Suprapubic skin (tissue), 4 donors: ENCODE measurements at regions not wholly inside any gene's neighbourhood (a gene's known extent, or its start where the extent isn't known, plus 50 kb on each side); places are given as distances from the start of the nearest gene placed in this dataset.

Experiments
- CTCF ChIP-seq, 2 donors: fragments of 200-600 bp in 1 of 2; fragments of 450-650 bp in 1 of 2; sonication (generic) in 1 of 2; IDR thresholded peaks; one replicate each; pipeline ENCODE4 v1.5.1; 2016 to 2019; ENCODE audit warnings: antibody characterized with exemption in 2 of 2, mild to moderate bottlenecking in 1 of 2, moderate library complexity in 1 of 2
- EP300 ChIP-seq: sonication (generic); formaldehyde crosslinking; IDR thresholded peaks from one replicate; pipeline ENCODE4 v1.6.1; 2017; ENCODE audit warnings: antibody characterized with exemption
- POLR2A ChIP-seq, 2 donors: fragments of 450-650 bp; IDR thresholded peaks; one replicate each; pipeline ENCODE4 v1.6.1; 2017; ENCODE audit warnings: antibody characterized with exemption in 2 of 2, mild to moderate bottlenecking in 2 of 2, moderate library complexity in 2 of 2
- POLR2AphosphoS5 ChIP-seq, 3 donors: sonication (generic); formaldehyde crosslinking; IDR thresholded peaks; one replicate each; pipeline ENCODE4 v1.6.1; 2017; ENCODE audit warnings: antibody characterized with exemption in 3 of 3

GRCh38 chr7:9192969-9193368 is 759.6 kb downstream of the NXPH1 start:
- TF ChIP-seq CTCF (IDR thresholded peaks at IDR 0.05) (no peak), POLR2AphosphoS5 (IDR thresholded peaks at IDR 0.05) (no peak), POLR2A (IDR thresholded peaks at IDR 0.05) (no peak), EP300 (no peak)
